Lower leg skin (tissue), 4 donors: ENCODE measurements at regions not wholly inside any gene's neighbourhood (a gene's known extent, or its start where the extent isn't known, plus 50 kb on each side); places are given as distances from the start of the nearest gene placed in this dataset.

ENCODE experiments used
- DNase-seq, 2 donors: peaks; one replicate each; pipeline ENCODE4 v3.0.0-alpha.2; 2019; ENCODE audit warnings: low spot score in 2 of 2
- H3K4me3 ChIP-seq: fragments of 200-600 bp; sonication (generic); 2 replicates; pipeline ENCODE4 v1.5.1; 2017; ENCODE audit warnings: mild to moderate bottlenecking, low read depth; ENCODE audit not compliant: poor library complexity, severe bottlenecking
- CTCF ChIP-seq, 3 donors: fragments of 450-650 bp; IDR thresholded peaks; one replicate each; pipeline ENCODE4 v1.5.1; 2016; ENCODE audit warnings: antibody characterized with exemption in 3 of 3, mild to moderate bottlenecking in 3 of 3, moderate library complexity in 2 of 3
- POLR2A ChIP-seq, 2 donors: fragments of 450-650 bp; IDR thresholded peaks; one replicate each; pipeline ENCODE4 v1.6.1; 2016 to 2017; ENCODE audit warnings: antibody characterized with exemption in 2 of 2, mild to moderate bottlenecking in 1 of 2, moderate library complexity in 1 of 2
- WGBS, 2 donors: methylation state at CpG; one replicate each; pipeline ENCODE4 v1.1.5; 2018; 5-methylcytosine and 5-hydroxymethylcytosine counted together
- intact Hi-C: fragments of 100-400 bp; cut with DNase I; formaldehyde crosslinking; loops from one replicate; pipeline ENCODE4 v1.15.0; 2023; ENCODE audit warnings: low total_unique reads

GRCh38 chr1:61519631-61520030 lies 205.3 kb downstream of the TM2D1 start:
- no peak overlapping the region for H3K4me3 ChIP-seq
- intact Hi-C loops, result no loop called here
- TF ChIP-seq CTCF (IDR thresholded peaks at IDR 0.05) (no peak), POLR2A (IDR thresholded peaks at IDR 0.05) (no peak)
- 62 to 68% methylated on average over 2 of the region's 2 CpGs for WGBS, 2 donors
- DNase-seq, result no peak

GRCh38 chr1:61518670-61519400 lies 206.1 kb downstream of the TM2D1 start:
- no peak overlapping the region for H3K4me3 ChIP-seq
- WGBS, 2 donors, result 30 to 49% methylated on average over 1 of the region's 1 CpG
- no peak for DNase-seq
- intact Hi-C loops, result no loop called here
- no peak for TF ChIP-seq CTCF (IDR thresholded peaks at IDR 0.05)
- no peak for TF ChIP-seq POLR2A (IDR thresholded peaks at IDR 0.05)

GRCh38 chr1:61517345-61517744 lies 207.6 kb downstream of the TM2D1 start:
- DNase-seq, result no peak
- intact Hi-C loops, result no loop called here

GRCh38 chr1:61515096-61515495 lies 209.8 kb downstream of the TM2D1 start:
- intact Hi-C loops, result no loop called here
- no peak for DNase-seq
- TF ChIP-seq POLR2A (IDR thresholded peaks at IDR 0.05) (no peak), CTCF (IDR thresholded peaks at IDR 0.05) (no peak)
- 91 to 97% methylated on average over 2 of the region's 2 CpGs for WGBS, 2 donors
- no peak overlapping the region for H3K4me3 ChIP-seq

More at GRCh38 chr1:61517345-61517744, 207.6 kb downstream of the TM2D1 start:
- TF ChIP-seq POLR2A (IDR thresholded peaks at IDR 0.05), result no peak
- TF ChIP-seq CTCF (IDR thresholded peaks at IDR 0.05), result no peak
- WGBS, 2 donors, result 96 to 97% methylated on average over 4 of the region's 4 CpGs
- no peak overlapping the region for H3K4me3 ChIP-seq
